Lower leg skin (tissue), 3 donors: ENCODE measurements at regions not wholly inside any gene's neighbourhood (a gene's known extent, or its start where the extent isn't known, plus 50 kb on each side); places are given as distances from the start of the nearest gene placed in this dataset.

ENCODE experiments used
- CTCF ChIP-seq, 3 donors: fragments of 450-650 bp; IDR thresholded peaks; one replicate each; pipeline ENCODE4 v1.5.1; 2016; ENCODE audit warnings: antibody characterized with exemption in 3 of 3, mild to moderate bottlenecking in 3 of 3, moderate library complexity in 2 of 3
- POLR2A ChIP-seq, 2 donors: fragments of 450-650 bp; IDR thresholded peaks; one replicate each; pipeline ENCODE4 v1.6.1; 2016 to 2017; ENCODE audit warnings: antibody characterized with exemption in 2 of 2, mild to moderate bottlenecking in 1 of 2, moderate library complexity in 1 of 2

DNA sequence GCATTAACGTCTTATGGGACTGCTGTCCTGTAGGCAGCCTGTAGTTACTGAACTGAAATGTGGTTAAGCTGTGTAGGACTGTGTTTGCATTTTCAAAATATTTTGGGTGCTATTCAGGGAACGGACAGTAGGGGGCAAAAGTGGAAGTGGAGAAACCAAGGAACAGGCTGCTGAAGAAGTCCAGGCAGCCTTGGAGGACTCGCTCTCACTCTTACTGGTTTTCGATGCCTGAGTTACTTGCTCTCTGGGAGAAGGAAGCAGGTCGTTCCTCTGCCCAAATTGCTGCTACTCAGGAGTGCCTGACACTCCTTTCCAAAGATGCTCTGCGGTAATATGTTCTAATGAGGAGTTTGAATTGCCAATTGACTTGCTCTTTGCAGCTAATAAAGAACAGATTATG lies 64.5 kb upstream of the RBFOX1 start:
- no peak for TF ChIP-seq CTCF (IDR thresholded peaks at IDR 0.05)
- TF ChIP-seq POLR2A (IDR thresholded peaks at IDR 0.05): no peak
